ENCODE measurements at regions not wholly inside any gene's neighbourhood (a gene's known extent, or its start where the extent isn't known, plus 50 kb on each side); places are given as distances from the start of the nearest gene placed in this dataset.
"Not testable (repeated sequence)": the region's sequence is repeated elsewhere in the genome, so short reads cannot be mapped to it uniquely, and the experiment has no call there.

- no peak overlapping the region for H3K4me3 ChIP-seq (ENCODE audit: low read length)
- no peak for TF ChIP-seq CTCF (IDR thresholded peaks at IDR 0.05; ENCODE audit: insufficient read depth, low read depth, low read length, missing control alignments)
- peak; percentile 49 for DNase-seq (ENCODE audit: low read depth)
Observed at GRCh38 chr18:49723648-49724180, 89.6 kb downstream of the ACAA2 start.

- TF ChIP-seq CTCF (IDR thresholded peaks at IDR 0.05; ENCODE audit: insufficient read depth, low read depth, low read length, missing control alignments): no peak
- no peak for DNase-seq (ENCODE audit: low read depth)
- H3K4me3 ChIP-seq (ENCODE audit: low read length): no peak overlapping the region
Observed at GRCh38 chr18:49722477-49722876, 90.9 kb downstream of the ACAA2 start.

GRCh38 chr18:49721981-49722380, 91.4 kb downstream of the ACAA2 start:
- DNase-seq (ENCODE audit: low read depth): no peak
- H3K4me3 ChIP-seq (ENCODE audit: low read length): no peak overlapping the region
- no peak for TF ChIP-seq CTCF (IDR thresholded peaks at IDR 0.05; ENCODE audit: insufficient read depth, low read depth, low read length, missing control alignments)

- not testable (repeated sequence) for DNase-seq (ENCODE audit: low read depth); H3K4me3 ChIP-seq (ENCODE audit: low read length)
Observed at GRCh38 chr18:49720944-49721343, 92.4 kb downstream of the ACAA2 start.

- no peak for TF ChIP-seq CTCF (IDR thresholded peaks at IDR 0.05; ENCODE audit: insufficient read depth, low read depth, low read length, missing control alignments)
- DNase-seq (ENCODE audit: low read depth): no peak
- H3K4me3 ChIP-seq (ENCODE audit: low read length): no peak overlapping the region
Observed at GRCh38 chr18:49717617-49718016, 95.7 kb downstream of the ACAA2 start.

- no peak for DNase-seq (ENCODE audit: low read depth)
- H3K4me3 ChIP-seq (ENCODE audit: low read length): no peak overlapping the region
- no peak for TF ChIP-seq CTCF (IDR thresholded peaks at IDR 0.05; ENCODE audit: insufficient read depth, low read depth, low read length, missing control alignments)
Observed at GRCh38 chr18:49716035-49716434, 97.3 kb downstream of the ACAA2 start.

GRCh38 chr18:49709347-49709690, 104.0 kb downstream of the ACAA2 start:
- H3K4me3 ChIP-seq (ENCODE audit: low read length): no peak overlapping the region
- DNase-seq (ENCODE audit: low read depth): no peak
- TF ChIP-seq CTCF (IDR thresholded peaks at IDR 0.05; ENCODE audit: insufficient read depth, low read depth, low read length, missing control alignments): no peak
